Lower lobe of right lung (tissue), 2 donors: ENCODE measurements at regions not wholly inside any gene's neighbourhood (a gene's known extent, or its start where the extent isn't known, plus 50 kb on each side); places are given as distances from the start of the nearest gene placed in this dataset.

Experiments used
- ATAC-seq, 2 donors: fragments of 200-7000 bp; cut with Tn5 transposase; one replicate each; pipeline ENCODE4 v1.9.1; 2020 to 2022; ENCODE audit warnings: mild to moderate bottlenecking in 2 of 2, moderate library complexity in 2 of 2
- DNase-seq: peaks from one replicate; pipeline ENCODE4 v3.0.0-alpha.2; 2020
- H3K27ac ChIP-seq: fragments of 200-600 bp; one replicate; pipeline ENCODE4 v1.8.0; 2022
- H3K27me3 ChIP-seq: fragments of 200-600 bp; one replicate; pipeline ENCODE4 v1.8.0; 2022; ENCODE audit warnings: low read depth
- H3K36me3 ChIP-seq: fragments of 200-600 bp; one replicate; pipeline ENCODE4 v1.8.0; 2022; ENCODE audit warnings: mild to moderate bottlenecking
- H3K4me1 ChIP-seq: fragments of 200-600 bp; one replicate; pipeline ENCODE4 v1.8.0; 2022
- H3K4me3 ChIP-seq: fragments of 200-600 bp; one replicate; pipeline ENCODE4 v1.8.0; 2022; ENCODE audit warnings: mild to moderate bottlenecking
- H3K9me3 ChIP-seq: fragments of 200-600 bp; one replicate; pipeline ENCODE4 v1.8.0; 2022
- CTCF ChIP-seq: fragments of 200-600 bp; IDR thresholded peaks from one replicate; pipeline ENCODE4 v1.8.0; 2022; ENCODE audit warnings: antibody characterized with exemption, mild to moderate bottlenecking
- intact Hi-C: fragments of 100-400 bp; cut with DNase I; formaldehyde crosslinking; loops from one replicate; pipeline ENCODE4 v1.11.0; 2022
- donor health status: DM: no; HTN: yes; CAD: no; lungs with severe emphysema.

DNA sequence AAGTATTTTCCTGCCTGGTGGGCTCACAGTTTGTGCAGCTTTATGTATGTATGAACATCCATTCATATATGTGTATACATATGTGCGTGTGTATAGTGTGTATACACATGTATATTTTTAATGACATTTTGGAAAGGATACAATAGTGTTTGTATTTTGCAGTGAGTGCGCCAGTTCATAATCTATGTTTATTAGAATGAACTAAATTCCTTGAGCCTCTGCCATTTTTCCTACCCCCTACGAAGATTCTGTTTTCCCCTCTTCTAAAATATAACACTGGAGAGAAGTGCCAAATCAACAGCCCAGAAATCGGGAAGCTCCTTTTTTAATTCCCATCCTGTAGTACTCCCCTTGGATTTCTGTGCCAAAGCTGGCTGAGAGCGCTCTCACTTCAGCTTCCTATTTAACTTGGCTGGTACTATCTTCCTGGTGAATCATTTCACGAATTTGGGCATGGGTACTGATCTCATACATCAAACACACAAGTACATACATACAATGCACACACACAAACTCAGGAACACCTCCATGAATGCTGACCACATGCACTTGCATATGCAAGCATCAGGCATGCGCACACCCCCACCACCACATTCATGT, 578.4 kb upstream of the WWC1 start:
- no peaks in the 10 kb centered on the region for H3K36me3 ChIP-seq
- no peaks in the 10 kb centered on the region for H3K4me1 ChIP-seq
- H3K27me3 ChIP-seq, result no peaks in the 10 kb centered on the region
- no peak for TF ChIP-seq CTCF
- intact Hi-C loops, result no loop called here
- H3K27ac ChIP-seq, result no peak overlapping the region
- ATAC-seq (no peak), DNase-seq (no peak)
- no peaks in the 10 kb centered on the region for H3K9me3 ChIP-seq
- H3K4me3 ChIP-seq, result no peak overlapping the region

DNA sequence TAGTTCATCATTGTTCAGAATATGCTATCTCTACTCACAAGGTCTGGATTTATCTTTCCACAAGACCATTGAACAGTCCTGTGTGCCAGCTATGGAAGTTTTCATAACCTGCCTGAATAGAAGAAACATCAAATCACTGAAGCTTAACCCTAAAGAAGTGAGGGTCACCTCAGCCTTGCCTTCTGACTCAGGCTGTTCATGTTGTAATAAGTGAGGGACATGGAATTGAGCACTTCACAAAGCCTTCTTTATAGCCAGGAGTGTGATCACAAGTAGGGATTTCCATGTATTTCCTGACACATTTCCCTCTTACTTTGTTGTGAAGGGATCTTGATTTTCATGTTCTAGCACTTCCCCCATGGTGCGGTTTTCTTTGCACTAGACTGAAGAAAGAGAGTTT, 577.5 kb upstream of the WWC1 start:
- TF ChIP-seq CTCF, result no peak
- H3K36me3 ChIP-seq, result no peaks in the 10 kb centered on the region
- H3K27ac ChIP-seq, result no peak overlapping the region
- H3K9me3 ChIP-seq, result no peaks in the 10 kb centered on the region
- ATAC-seq (no peak), DNase-seq (no peak)
- H3K4me3 ChIP-seq, result no peak overlapping the region
- no peaks in the 10 kb centered on the region for H3K27me3 ChIP-seq
- no peaks in the 10 kb centered on the region for H3K4me1 ChIP-seq
- intact Hi-C loops, result no loop called here

- DNase-seq, result no peak
- Histone ChIP-seq H3K27ac (no peak overlapping the region), H3K36me3 (no peaks in the 10 kb centered on the region), H3K27me3 (no peaks in the 10 kb centered on the region), H3K9me3 (no peaks in the 10 kb centered on the region), H3K4me1 (no peaks in the 10 kb centered on the region), H3K4me3 (no peak overlapping the region)
- no peak for ATAC-seq
- intact Hi-C loops, result no loop called here
- TF ChIP-seq CTCF, result no peak
These were observed 575.2 kb upstream of the WWC1 start for GRCh38 chr5:167716126-167716775.

GRCh38 chr5:167720259-167720658, 571.2 kb upstream of the WWC1 start:
- DNase-seq (no peak), ATAC-seq (no peak)
- Histone ChIP-seq H3K4me1 (no peaks in the 10 kb centered on the region), H3K9me3 (no peaks in the 10 kb centered on the region), H3K27ac (no peak overlapping the region), H3K27me3 (no peaks in the 10 kb centered on the region), H3K36me3 (no peaks in the 10 kb centered on the region), H3K4me3 (no peak overlapping the region)
- TF ChIP-seq CTCF, result no peak
- intact Hi-C loops, result loop anchor here (10.0 kb wide), 1 partner anchor 495 kb away; no protein-coding TSS in a partner anchor

GRCh38 chr5:167720676-167721260, 570.7 kb upstream of the WWC1 start:
- no peaks in the 10 kb centered on the region for H3K9me3 ChIP-seq
- H3K36me3 ChIP-seq, result no peaks in the 10 kb centered on the region
- H3K4me1 ChIP-seq, result no peaks in the 10 kb centered on the region
- no peaks in the 10 kb centered on the region for H3K27me3 ChIP-seq
- intact Hi-C loops, result loop anchor here (10.0 kb wide), 1 partner anchor 494 kb away; no protein-coding TSS in a partner anchor
- no peak overlapping the region for H3K27ac ChIP-seq
- TF ChIP-seq CTCF, result no peak
- ATAC-seq (no peak), DNase-seq (no peak)
- no peak overlapping the region for H3K4me3 ChIP-seq
